H1 (cell line): ENCODE measurements at regions not wholly inside any gene's neighbourhood (a gene's known extent, or its start where the extent isn't known, plus 50 kb on each side); places are given as distances from the start of the nearest gene placed in this dataset.

Source experiments
- CEBPB ChIP-seq: IDR thresholded peaks from 2 replicates; pipeline ENCODE4 v1.6.1; 2012; ENCODE audit warnings: low read depth, low read length
- CREB1 ChIP-seq: IDR thresholded peaks from 2 replicates; pipeline ENCODE4 v1.6.1; 2012; ENCODE audit warnings: inconsistent platforms
- NANOG ChIP-seq: IDR thresholded peaks from 2 replicates; pipeline ENCODE4 v1.6.1; 2011; ENCODE audit warnings: low read length, low read depth, mild to moderate bottlenecking, inconsistent platforms; ENCODE audit not compliant: insufficient read depth, poor library complexity, severe bottlenecking
- POLR2A ChIP-seq, 2 experiments: IDR thresholded peaks; 1 replicate in 1 of 2; 2 replicates in 1 of 2; pipeline ENCODE4 v1.6.1; 2011; ENCODE audit warnings: low read depth in 2 of 2, low read length in 2 of 2, mild to moderate bottlenecking in 2 of 2; ENCODE audit errors: control extremely low read depth in 1 of 2
- RFX5 ChIP-seq: IDR thresholded peaks from 2 replicates; pipeline ENCODE4 v1.6.1; 2011; ENCODE audit warnings: low read depth, low read length, improper control_type of control experiment, borderline replicate concordance
- RXRA ChIP-seq: IDR thresholded peaks from 2 replicates; pipeline ENCODE4 v1.6.1; 2011; ENCODE audit warnings: low read depth, mild to moderate bottlenecking, low read length, moderate library complexity; ENCODE audit not compliant: insufficient read depth
- SAP30 ChIP-seq: fragments of 300-600 bp; sonication (generic); IDR thresholded peaks from 2 replicates; pipeline ENCODE4 v1.7.1; 2012; ENCODE audit warnings: low read length, moderate library complexity, mild to moderate bottlenecking, inconsistent platforms; ENCODE audit not compliant: insufficient read depth, insufficient replicate concordance
- SP2 ChIP-seq: IDR thresholded peaks from 2 replicates; pipeline ENCODE4 v1.6.1; 2012; ENCODE audit warnings: mild to moderate bottlenecking, low read length, inconsistent platforms
- SUZ12 ChIP-seq: fragments of 200-600 bp; sonication (generic); IDR thresholded peaks from 2 replicates; pipeline ENCODE4 v1.6.1; 2012; ENCODE audit warnings: mild to moderate bottlenecking, inconsistent platforms, low read length, moderate library complexity, mixed read lengths

GRCh38 chr12:3929875-3930615 lies 56.8 kb upstream of the PARP11 start (continued):
- TF ChIP-seq NANOG (no peak), RFX5 (no peak), SUZ12 (no peak), RXRA (no peak), POLR2A (IDR thresholded peaks at IDR 0.05; ENCODE audit: control extremely low read depth in 1 of 2, low read depth in 2 of 2, low read length in 2 of 2) (no peak), SP2 (no peak), CREB1 (no peak), CEBPB (no peak), SAP30 (no peak)
